T-helper 2 cell treated with Interferon-gamma antibody and Interleukin-4, amounts not matched to agents 5 μg/mL and 100 μg/mL, for 36 hours (primary cell): ENCODE measurements at regions not wholly inside any gene's neighbourhood (a gene's known extent, or its start where the extent isn't known, plus 50 kb on each side); places are given as distances from the start of the nearest gene placed in this dataset.
A peak's percentile ranks its signal among the peaks of the same experiment; 100 is the strongest.

Source experiments
- DNase-seq: peaks from one replicate; pipeline ENCODE4 v3.0.0; 2021; ENCODE audit warnings: low spot score
- H3K27ac Mint-ChIP-seq: one replicate; pipeline ENCODE4 v1.8.0; 2021; ENCODE audit warnings: mild to moderate bottlenecking, mixed read lengths
- H3K27me3 Mint-ChIP-seq: one replicate; pipeline ENCODE4 v1.8.0; 2021; ENCODE audit warnings: low read depth, mixed read lengths
- H3K36me3 Mint-ChIP-seq: one replicate; pipeline ENCODE4 v1.8.0; 2021; ENCODE audit warnings: low read depth, mixed read lengths
- H3K4me1 Mint-ChIP-seq: one replicate; pipeline ENCODE4 v1.8.0; 2021; ENCODE audit warnings: low read depth, mixed read lengths
- H3K4me3 Mint-ChIP-seq: one replicate; pipeline ENCODE4 v1.8.0; 2022; ENCODE audit warnings: mild to moderate bottlenecking, moderate library complexity, mixed read lengths
- H3K9me3 Mint-ChIP-seq: one replicate; pipeline ENCODE4 v1.8.0; 2021; ENCODE audit warnings: mixed read lengths

DNA sequence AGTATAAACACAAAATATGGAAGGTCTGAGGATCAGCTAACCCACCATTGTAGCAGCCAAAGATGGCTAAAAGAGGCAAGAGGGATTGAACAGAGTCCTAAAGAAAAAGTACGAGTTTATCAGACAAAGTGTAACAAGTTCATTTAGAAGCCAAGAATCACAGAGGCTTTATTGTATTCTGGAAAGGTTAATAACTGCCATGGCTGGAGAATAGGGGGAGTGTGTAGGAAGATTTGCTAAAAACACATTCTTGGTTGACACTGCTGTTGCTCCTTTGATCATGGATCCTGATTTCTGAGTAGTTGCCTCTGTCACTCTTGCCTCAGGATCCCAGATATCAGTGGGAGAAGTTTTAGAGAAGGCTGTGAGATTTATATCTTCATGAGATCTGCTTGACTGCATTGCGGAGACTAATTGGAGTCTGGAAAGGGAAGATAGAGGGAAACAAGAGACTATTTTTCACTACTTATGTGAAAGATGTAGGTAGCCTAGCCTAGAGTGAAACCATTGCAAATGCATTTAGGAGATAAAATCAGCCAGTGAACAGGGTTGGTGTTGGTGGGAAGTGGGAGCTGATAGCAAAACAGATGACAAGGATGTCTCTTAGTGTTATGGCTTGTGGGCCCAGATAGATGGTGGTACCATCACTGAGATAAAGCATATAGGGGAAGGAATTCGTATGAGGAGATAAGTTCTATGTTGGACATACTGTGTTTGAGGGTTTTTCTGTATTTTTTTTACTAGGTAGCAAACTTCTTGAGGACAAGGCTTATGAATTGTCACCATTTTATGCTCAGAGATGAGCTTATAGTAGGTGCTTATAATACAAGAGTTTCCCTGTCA is 402.9 kb upstream of the PDE3A start:
- Mint-ChIP-seq H3K27ac (no peak overlapping the region), H3K27me3 (no peaks in the 10 kb centered on the region), H3K9me3 (no peaks in the 10 kb centered on the region), H3K4me1 (no peaks in the 10 kb centered on the region), H3K36me3 (no peaks in the 10 kb centered on the region), H3K4me3 (no peak overlapping the region)
- no peak for DNase-seq

DNA sequence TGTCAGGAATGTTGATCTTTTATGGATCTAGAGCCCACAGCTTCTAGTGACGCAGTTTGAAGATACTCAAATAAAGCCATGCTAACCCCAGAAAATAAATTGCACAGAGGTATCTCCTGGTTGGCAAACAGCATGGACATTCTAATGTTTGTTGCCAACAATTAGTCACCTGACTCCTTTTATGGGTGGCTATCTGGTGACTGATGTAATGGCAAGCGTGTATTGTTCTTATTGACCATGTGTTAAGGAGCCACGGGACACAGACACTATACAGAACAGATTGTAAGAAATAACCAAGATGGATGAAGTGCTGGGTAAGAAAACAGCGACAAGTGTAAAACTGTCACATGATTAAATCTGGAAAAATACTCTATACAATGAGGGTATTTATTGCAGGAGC is 401.3 kb upstream of the PDE3A start:
- H3K27me3 Mint-ChIP-seq: no peaks in the 10 kb centered on the region
- DNase-seq: no peak
- H3K27ac Mint-ChIP-seq: no peak overlapping the region
- no peaks in the 10 kb centered on the region for H3K36me3 Mint-ChIP-seq
- peaks cover under 1% of the 10 kb centered on the region for H3K4me1 Mint-ChIP-seq
- no peak overlapping the region for H3K4me3 Mint-ChIP-seq
- no peaks in the 10 kb centered on the region for H3K9me3 Mint-ChIP-seq

DNA sequence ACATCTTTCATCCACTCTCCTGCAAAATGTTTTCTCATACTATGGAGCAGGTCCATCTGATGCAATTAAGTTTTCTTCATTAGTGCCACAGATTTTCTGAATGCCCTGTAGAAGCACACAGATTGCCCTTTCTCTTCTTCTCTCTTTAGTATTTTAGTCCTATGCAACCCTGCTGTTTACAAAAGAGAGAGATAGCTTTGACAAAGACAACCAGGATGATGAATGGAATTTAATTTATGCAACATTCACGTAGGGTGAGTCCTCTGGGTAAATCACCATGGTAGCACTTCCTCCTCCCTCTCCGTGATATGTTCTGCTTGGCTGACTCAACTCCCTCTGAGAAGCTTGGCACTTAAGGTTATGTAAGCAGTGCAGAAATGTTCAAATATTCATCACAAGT is 400.9 kb upstream of the PDE3A start:
- H3K27ac Mint-ChIP-seq: no peak overlapping the region
- no peaks in the 10 kb centered on the region for H3K27me3 Mint-ChIP-seq
- no peak overlapping the region for H3K4me3 Mint-ChIP-seq
- peaks cover 4% of the 10 kb centered on the region for H3K4me1 Mint-ChIP-seq
- no peaks in the 10 kb centered on the region for H3K9me3 Mint-ChIP-seq
- H3K36me3 Mint-ChIP-seq: no peaks in the 10 kb centered on the region
- no peak for DNase-seq

DNA sequence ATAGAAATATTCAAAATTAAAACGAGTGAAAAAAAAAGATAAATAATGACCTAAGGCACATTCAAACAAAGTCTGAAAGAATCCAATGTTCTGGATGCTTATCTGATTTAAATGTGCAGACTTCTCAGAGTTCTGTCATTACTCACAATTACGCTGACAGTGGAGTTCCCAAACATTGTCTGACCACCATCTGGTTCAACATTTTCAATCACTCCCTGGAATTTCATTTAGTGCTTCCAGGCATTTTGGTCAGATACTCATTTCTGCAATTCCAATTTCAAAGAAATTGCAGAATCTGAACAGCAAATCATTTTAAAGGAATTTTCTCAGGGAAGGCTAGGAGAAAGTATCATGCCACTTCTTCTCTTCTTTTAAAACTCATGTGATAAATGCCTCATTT is 398.2 kb upstream of the PDE3A start:
- Mint-ChIP-seq H3K36me3 (no peaks in the 10 kb centered on the region), H3K9me3 (no peaks in the 10 kb centered on the region), H3K4me3 (no peak overlapping the region), H3K4me1 (peaks cover 4% of the 10 kb centered on the region), H3K27ac (no peak overlapping the region), H3K27me3 (no peaks in the 10 kb centered on the region)
- no peak for DNase-seq

DNA sequence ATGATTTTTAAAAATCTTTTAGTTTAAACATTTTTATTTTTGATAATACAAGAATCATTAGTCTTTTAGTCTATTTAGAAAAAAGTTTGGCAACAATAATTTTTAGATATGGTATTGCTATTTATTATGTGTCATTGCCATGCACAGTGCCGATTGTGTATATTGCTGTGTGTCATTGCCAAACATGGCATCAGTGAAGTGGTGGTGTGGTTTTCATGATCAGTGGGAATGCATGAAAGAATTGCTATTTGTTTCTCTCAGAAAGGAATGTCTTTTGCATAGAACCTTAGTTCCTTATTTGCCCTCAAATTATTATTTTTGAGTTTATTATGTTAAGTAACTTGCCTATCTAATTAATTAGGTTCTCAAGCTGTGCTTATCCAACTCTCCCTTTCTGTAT is 397.5 kb upstream of the PDE3A start:
- H3K27ac Mint-ChIP-seq: no peak overlapping the region
- no peaks in the 10 kb centered on the region for H3K27me3 Mint-ChIP-seq
- no peak for DNase-seq
- H3K9me3 Mint-ChIP-seq: no peaks in the 10 kb centered on the region
- H3K4me1 Mint-ChIP-seq: peaks cover 4% of the 10 kb centered on the region
- no peak overlapping the region for H3K4me3 Mint-ChIP-seq
- H3K36me3 Mint-ChIP-seq: no peaks in the 10 kb centered on the region

DNA sequence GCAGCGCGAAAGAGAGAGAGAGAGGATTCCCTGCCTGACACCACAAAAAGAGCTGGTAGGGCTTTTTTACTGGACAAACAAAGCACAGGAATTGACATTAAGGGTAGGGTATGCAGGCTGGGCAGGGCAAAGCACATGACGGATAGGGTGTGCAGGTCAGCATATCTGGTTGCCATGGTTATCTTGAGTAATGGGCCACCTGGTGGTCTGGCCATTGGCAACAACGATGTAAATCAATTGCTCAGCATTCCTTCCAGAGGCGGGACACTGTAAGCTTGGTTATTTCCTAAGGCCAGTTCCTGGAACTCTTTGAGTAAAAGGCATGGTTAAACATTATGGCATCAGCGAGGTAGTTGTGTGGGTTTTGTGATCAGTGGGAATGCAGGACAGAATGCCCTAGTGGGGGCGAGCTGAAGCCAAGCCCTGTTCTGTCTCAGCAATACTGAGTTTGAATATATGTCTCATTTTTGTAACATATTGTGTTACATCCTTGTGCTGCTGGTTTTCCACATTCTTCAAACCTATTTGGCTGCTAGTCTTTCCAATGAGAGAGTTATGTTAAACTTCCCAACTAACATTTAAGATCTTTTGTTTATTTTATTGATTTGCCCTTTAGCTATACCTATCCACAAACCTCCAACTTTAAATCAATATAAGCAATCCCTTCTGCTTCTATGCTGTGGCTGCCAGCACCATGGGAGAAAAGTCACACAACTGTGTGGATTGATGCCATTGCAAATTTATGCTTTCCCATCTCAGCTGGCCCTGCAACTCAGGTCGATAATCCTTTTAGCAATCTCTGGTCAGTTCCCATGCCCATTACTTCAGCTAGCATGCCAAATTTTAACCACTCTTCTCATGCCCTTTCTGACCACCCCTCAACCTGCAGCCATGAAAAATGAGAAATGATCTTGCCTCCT is 396.7 kb upstream of the PDE3A start:
- DNase-seq: no peak
- Mint-ChIP-seq H3K27ac (no peak overlapping the region), H3K4me3 (no peak overlapping the region), H3K27me3 (no peaks in the 10 kb centered on the region), H3K4me1 (peaks cover 4% of the 10 kb centered on the region), H3K36me3 (no peaks in the 10 kb centered on the region), H3K9me3 (no peaks in the 10 kb centered on the region)

DNA sequence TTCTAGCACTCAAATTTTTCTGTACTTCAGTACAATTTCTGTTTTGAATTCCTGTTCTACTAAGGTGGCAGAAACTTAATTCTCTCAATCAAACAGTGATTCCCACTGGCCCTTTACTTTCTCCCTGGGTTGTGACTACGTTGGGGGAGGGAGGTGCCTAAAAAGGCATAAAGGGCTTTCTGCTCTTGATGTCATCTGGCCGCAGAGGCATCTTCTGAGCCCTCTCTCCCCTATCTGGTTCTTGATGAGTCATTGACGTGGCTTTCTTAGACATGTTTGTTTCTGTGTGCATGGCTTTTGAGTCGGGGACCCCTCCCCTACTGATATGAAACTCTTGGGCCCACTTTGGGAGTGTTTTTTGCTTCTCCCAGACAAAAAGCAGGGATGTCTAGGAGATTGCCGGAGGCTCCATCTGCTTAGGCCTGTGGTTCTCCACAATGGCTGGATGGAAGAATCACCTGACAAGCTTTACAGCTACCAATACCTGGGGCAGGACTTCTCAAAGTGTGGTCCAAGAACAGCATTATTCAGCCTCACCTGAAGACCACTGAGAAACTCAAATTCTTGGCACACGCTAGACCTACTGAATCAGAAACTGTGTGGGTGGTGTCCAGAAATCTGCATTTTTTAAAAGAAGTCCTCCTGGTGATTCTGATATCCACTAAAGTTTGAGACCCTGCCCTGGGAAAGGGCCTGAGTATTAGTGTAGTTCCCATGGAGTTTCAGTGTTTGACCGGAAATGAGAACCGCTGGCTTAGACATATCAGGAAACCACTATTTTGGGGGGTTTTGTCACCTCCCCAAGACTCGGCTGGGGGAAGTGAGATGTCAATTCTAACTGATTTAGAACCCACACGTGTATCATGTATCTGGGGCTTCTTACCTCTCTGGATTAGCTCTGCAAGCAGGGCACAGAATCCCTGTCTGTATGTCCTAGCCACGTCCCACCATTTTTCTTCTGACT is 395.7 kb upstream of the PDE3A start:
- H3K4me3 Mint-ChIP-seq: no peak overlapping the region
- H3K9me3 Mint-ChIP-seq: no peaks in the 10 kb centered on the region
- H3K27ac Mint-ChIP-seq: no peak overlapping the region
- peaks cover 4% of the 10 kb centered on the region for H3K4me1 Mint-ChIP-seq
- peak; percentile 9 for DNase-seq
- no peaks in the 10 kb centered on the region for H3K36me3 Mint-ChIP-seq
- no peaks in the 10 kb centered on the region for H3K27me3 Mint-ChIP-seq

DNA sequence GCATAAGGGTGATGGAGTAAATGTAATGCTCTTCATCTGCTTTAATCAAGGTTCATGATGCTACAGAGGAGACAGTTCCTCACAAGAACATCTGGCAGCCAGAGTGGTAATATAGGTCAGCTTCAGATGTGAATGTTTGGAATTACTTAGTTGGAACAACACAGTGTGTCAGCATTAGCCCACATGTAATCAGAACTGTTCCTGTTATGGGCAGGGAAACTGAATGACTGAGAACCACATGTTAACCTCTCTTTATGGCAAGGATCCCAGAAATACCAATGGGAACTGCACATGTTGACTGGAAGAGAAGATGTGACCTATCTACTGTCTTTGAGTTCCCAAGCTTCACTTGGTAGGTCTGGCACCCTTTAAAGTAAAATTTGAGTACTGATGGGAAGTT is 390.1 kb upstream of the PDE3A start:
- no peaks in the 10 kb centered on the region for H3K27me3 Mint-ChIP-seq
- H3K4me3 Mint-ChIP-seq: no peak overlapping the region
- no peaks in the 10 kb centered on the region for H3K9me3 Mint-ChIP-seq
- H3K36me3 Mint-ChIP-seq: no peaks in the 10 kb centered on the region
- H3K4me1 Mint-ChIP-seq: no peaks in the 10 kb centered on the region
- no peak overlapping the region for H3K27ac Mint-ChIP-seq
- DNase-seq: no peak

DNA sequence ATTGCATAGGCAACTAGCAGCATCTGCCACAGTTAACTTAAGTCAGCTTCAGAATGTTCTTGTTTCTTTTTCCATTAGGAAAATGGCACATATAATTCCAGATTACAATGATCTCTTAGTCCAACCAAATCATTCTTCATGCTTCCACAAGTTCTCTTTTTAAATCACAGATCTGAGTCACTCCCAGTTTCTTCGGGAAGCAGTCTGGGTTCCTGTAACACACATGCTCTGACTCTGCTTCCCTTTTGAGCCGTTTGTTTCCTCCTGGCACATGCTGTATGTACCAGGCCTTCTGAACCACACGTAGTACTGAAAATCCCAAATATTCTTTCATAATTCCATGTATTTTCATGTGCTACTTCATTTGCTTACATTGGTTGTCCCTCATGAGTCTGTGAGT is 388.8 kb upstream of the PDE3A start:
- DNase-seq: no peak

DNA sequence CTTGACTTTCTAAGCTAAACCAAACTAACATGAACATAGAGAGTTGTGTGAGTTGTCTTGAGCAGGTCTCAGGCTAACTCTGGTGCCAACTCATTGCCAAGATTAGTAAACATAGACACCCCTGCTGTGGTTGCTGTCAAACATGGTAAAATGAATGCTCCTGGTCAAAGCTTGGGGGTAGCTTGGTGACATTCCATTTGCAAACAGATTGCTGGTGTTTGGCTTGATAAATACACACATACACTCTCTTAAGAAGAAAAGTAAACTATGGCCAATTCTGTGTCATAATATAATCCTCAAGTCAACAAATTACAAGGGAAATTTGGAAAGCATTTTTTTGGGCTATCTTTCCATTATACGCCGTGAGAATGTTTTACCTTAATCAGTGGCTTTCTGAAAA is 386.4 kb upstream of the PDE3A start:
- Mint-ChIP-seq H3K4me1 (no peaks in the 10 kb centered on the region), H3K27ac (no peak overlapping the region), H3K36me3 (no peaks in the 10 kb centered on the region), H3K4me3 (no peak overlapping the region), H3K9me3 (no peaks in the 10 kb centered on the region), H3K27me3 (no peaks in the 10 kb centered on the region)
- DNase-seq: no peak

More for the DNA sequence above, 388.8 kb upstream of the PDE3A start:
- Mint-ChIP-seq H3K27me3 (no peaks in the 10 kb centered on the region), H3K4me1 (no peaks in the 10 kb centered on the region), H3K36me3 (no peaks in the 10 kb centered on the region), H3K27ac (no peak overlapping the region), H3K9me3 (no peaks in the 10 kb centered on the region), H3K4me3 (no peak overlapping the region)

DNA sequence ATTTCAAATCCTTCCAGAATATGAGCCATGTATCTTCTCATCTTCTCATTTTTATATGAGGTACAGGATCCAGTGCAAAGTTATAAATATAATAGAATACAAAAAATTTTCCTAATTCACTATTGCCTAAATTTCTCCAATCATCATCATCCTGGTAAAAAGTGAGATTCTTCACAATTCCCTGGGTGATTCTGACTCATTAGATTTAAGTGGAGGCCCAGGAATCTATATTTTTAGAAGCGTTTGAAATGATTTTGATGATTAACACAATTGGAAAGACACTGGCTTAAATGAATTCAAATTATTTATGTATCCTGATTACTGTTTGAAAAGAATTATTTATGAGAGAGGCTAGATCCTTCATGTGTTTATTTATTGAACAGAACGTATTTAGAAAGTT is 380.3 kb upstream of the PDE3A start:
- Mint-ChIP-seq H3K9me3 (no peaks in the 10 kb centered on the region), H3K36me3 (no peaks in the 10 kb centered on the region), H3K4me1 (no peaks in the 10 kb centered on the region), H3K4me3 (no peak overlapping the region), H3K27me3 (no peaks in the 10 kb centered on the region), H3K27ac (no peak overlapping the region)
- DNase-seq: no peak

DNA sequence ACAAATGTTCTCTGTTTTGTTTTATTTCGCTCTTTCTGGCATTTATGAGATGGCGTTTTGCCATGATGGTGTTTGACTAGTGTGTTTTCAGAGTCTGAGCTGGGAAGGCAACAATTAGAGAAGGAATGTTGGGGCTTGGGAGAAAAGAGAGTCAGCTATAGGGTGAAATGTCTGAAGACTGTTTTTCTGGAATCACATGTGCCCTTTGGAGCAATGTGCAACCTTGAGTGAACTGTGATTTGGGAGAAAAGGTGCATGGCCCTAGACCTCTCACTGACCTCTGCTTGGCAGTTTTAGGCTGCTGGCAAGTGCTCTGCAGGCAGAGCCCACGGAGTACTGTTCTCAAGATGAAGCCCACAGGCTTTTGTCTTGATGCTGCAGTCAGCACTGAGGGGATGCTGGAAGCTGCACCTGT is 379.9 kb upstream of the PDE3A start:
- no peak overlapping the region for H3K27ac Mint-ChIP-seq
- H3K36me3 Mint-ChIP-seq: no peaks in the 10 kb centered on the region
- H3K4me3 Mint-ChIP-seq: no peak overlapping the region
- H3K9me3 Mint-ChIP-seq: peaks cover 2% of the 10 kb centered on the region
- DNase-seq: no peak
- H3K27me3 Mint-ChIP-seq: no peaks in the 10 kb centered on the region
- no peaks in the 10 kb centered on the region for H3K4me1 Mint-ChIP-seq

DNA sequence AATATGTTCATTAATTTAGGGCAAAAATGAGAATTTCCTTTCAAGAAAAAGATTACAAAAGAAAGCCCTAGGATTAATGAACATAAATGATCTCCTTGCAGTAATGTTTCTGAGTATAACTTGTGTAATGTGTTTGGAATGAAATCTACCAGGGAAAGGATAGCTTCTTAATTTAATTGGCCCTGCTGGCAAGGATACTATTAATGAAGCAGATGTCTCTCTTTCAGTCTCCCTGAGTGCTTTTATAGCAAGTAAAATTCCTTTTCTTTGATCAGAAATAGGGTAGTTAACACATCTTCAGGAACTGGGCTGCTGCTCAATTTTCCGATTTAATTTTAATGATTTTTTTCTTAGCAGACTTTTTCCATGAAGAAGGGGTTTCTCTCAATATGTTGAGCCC is 379.4 kb upstream of the PDE3A start:
- no peak overlapping the region for H3K4me3 Mint-ChIP-seq
- H3K36me3 Mint-ChIP-seq: no peaks in the 10 kb centered on the region
- peaks cover 3% of the 10 kb centered on the region for H3K9me3 Mint-ChIP-seq
- H3K27me3 Mint-ChIP-seq: no peaks in the 10 kb centered on the region
- no peak overlapping the region for H3K27ac Mint-ChIP-seq
- H3K4me1 Mint-ChIP-seq: no peaks in the 10 kb centered on the region
- DNase-seq: no peak
